Endothelial cell of umbilical vein (primary cell): ENCODE measurements at regions not wholly inside any gene's neighbourhood (a gene's known extent, or its start where the extent isn't known, plus 50 kb on each side); places are given as distances from the start of the nearest gene placed in this dataset.

Experiments
- BruUV-seq: library from RNA; stranded (reverse); fragments of 400-500 nt; replicated peaks from 2 replicates; lab custom pipeline; 2021; lab: Mats Ljungman, UMichigan
- CTCF ChIA-PET: fragments of 300-600, 350-600 bp; sonication (Branson Sonifier 250); formaldehyde crosslinking; loops from one replicate; lab custom pipeline; 2021; ENCODE audit warnings: antibody characterized with exemption, inconsistent platforms; lab: Charles Lee
- POLR2A ChIA-PET: fragments of 300-600, 350-600 bp; sonication (Branson Sonifier 250); formaldehyde crosslinking; loops from one replicate; lab custom pipeline; 2021; ENCODE audit warnings: antibody characterized with exemption, inconsistent platforms; lab: Charles Lee
- DNase-seq: peaks from one replicate; pipeline ENCODE4 v3.0.0-alpha.2; 2011; ENCODE audit warnings: low read depth, low spot score
- FAIRE-seq: peaks from 2 replicates; lab custom pipeline; 2011; peaks lifted over from hg19 to GRCh38; lab: Jason Lieb, UNC
- H2AFZ ChIP-seq: 2 replicates; pipeline ENCODE4 v1.6.0; 2012; ENCODE audit warnings: low read depth, low read length, control low read depth, inconsistent platforms
- H3K27ac ChIP-seq: 2 replicates; pipeline ENCODE4 v1.5.1; 2011; ENCODE audit warnings: low read depth, mild to moderate bottlenecking, control low read depth, low read length, moderate library complexity; ENCODE audit not compliant: insufficient read depth
- H3K27me3 ChIP-seq, 2 experiments: 2 replicates each; pipeline versions ENCODE4 v1.6.0 to v1.6.1; 2011; ENCODE audit warnings: low read length in 2 of 2, mixed read lengths in 1 of 2; ENCODE audit not compliant: control insufficient read depth in 2 of 2, insufficient read depth in 2 of 2
- H3K36me3 ChIP-seq, 2 experiments: 2 replicates in 1 of 2; 3 replicates in 1 of 2; pipeline ENCODE4 v1.5.1; 2011; ENCODE audit warnings: low read length in 2 of 2, mild to moderate bottlenecking in 1 of 2, moderate library complexity in 1 of 2; ENCODE audit not compliant: control insufficient read depth in 2 of 2, insufficient read depth in 2 of 2; ENCODE audit errors: extremely low read depth in 1 of 2
- H3K4me1 ChIP-seq: 3 replicates; pipeline ENCODE4 v1.5.1; 2011; ENCODE audit warnings: mild to moderate bottlenecking, low read length; ENCODE audit not compliant: control insufficient read depth, insufficient read depth; ENCODE audit errors: extremely low read depth
- H3K4me2 ChIP-seq: 2 replicates; pipeline ENCODE4 v1.6.1; 2011; ENCODE audit warnings: low read length, control low read depth, mixed read lengths; ENCODE audit not compliant: insufficient read depth
- H3K4me3 ChIP-seq, 3 experiments: fragments of 200-600 bp in 1 of 3; sonication (generic), shearing (Covaris generic) in 1 of 3; replicated peaks in 1 of 3; 2 replicates each; pipeline ENCODE4 v1.5.1; 2011 to 2016; ENCODE audit warnings: control low read depth in 3 of 3, low read length in 3 of 3, mild to moderate bottlenecking in 2 of 3, inconsistent platforms in 1 of 3, low read depth in 1 of 3, moderate library complexity in 1 of 3; ENCODE audit not compliant: insufficient read depth in 1 of 3
- H3K79me2 ChIP-seq: 2 replicates; pipeline ENCODE4 v1.6.0; 2012; ENCODE audit warnings: low read length, inconsistent platforms; ENCODE audit not compliant: control insufficient read depth, insufficient read depth
- H3K9ac ChIP-seq: replicated peaks from 2 replicates; pipeline ENCODE3; 2011; ENCODE audit warnings: low read length, control low read depth; ENCODE audit not compliant: insufficient read depth; ENCODE audit errors: extremely low read depth
- H3K9me1 ChIP-seq: replicated peaks from 3 replicates; pipeline ENCODE4 v1.6.0; 2011; ENCODE audit warnings: mild to moderate bottlenecking, low read length; ENCODE audit not compliant: control insufficient read depth, insufficient read depth; ENCODE audit errors: extremely low read depth
- H3K9me3 ChIP-seq: replicated peaks from 2 replicates; pipeline ENCODE4 v1.5.1; 2012; ENCODE audit warnings: low read length, inconsistent platforms; ENCODE audit not compliant: control insufficient read depth, insufficient read depth
- H4K20me1 ChIP-seq: replicated peaks from 2 replicates; pipeline ENCODE3; 2011; ENCODE audit warnings: mild to moderate bottlenecking, low read length; ENCODE audit not compliant: control insufficient read depth, insufficient read depth; ENCODE audit errors: extremely low read depth
- CTCF ChIP-seq, 2 donors: IDR thresholded peaks; 1 replicate in 1 of 2; 2 replicates in 1 of 2; pipeline ENCODE4 v1.5.1; 2011; ENCODE audit warnings: low read length in 2 of 2, mild to moderate bottlenecking in 2 of 2, moderate library complexity in 2 of 2, control low read depth in 1 of 2, inconsistent platforms in 1 of 2, low read depth in 1 of 2; ENCODE audit not compliant: insufficient read depth in 1 of 2; ENCODE audit errors: extremely low read depth in 1 of 2
- EZH2 ChIP-seq: IDR thresholded peaks from 2 replicates; pipeline ENCODE4 v1.6.1; 2012; ENCODE audit warnings: borderline replicate concordance, low read depth, mild to moderate bottlenecking, moderate library complexity, low read length, inconsistent platforms; ENCODE audit not compliant: severe bottlenecking
- FOS ChIP-seq: IDR thresholded peaks from 2 replicates; pipeline ENCODE4 v1.6.1; 2011; ENCODE audit warnings: mild to moderate bottlenecking, low read length, moderate library complexity, borderline replicate concordance; ENCODE audit not compliant: insufficient read depth
- GATA2 ChIP-seq: IDR thresholded peaks from 2 replicates; pipeline ENCODE4 v1.7.0; 2011; ENCODE audit warnings: low read depth, mild to moderate bottlenecking, moderate library complexity, mixed read lengths, low read length; ENCODE audit not compliant: insufficient read length, insufficient read depth
- JUN ChIP-seq: IDR thresholded peaks from 2 replicates; pipeline ENCODE4 v1.6.1; 2011; ENCODE audit warnings: borderline replicate concordance, low read depth; ENCODE audit not compliant: insufficient read length, insufficient read depth
- MYC ChIP-seq: IDR thresholded peaks from one replicate; pipeline ENCODE4 v1.6.1; 2011; ENCODE audit warnings: mild to moderate bottlenecking, low read depth, low read length
- POLR2A ChIP-seq: IDR thresholded peaks from 2 replicates; pipeline ENCODE4 v1.6.1; 2012; ENCODE audit warnings: low read depth, mild to moderate bottlenecking, control low read depth, low read length
- POLR2AphosphoS5 ChIP-seq: IDR thresholded peaks from 2 replicates; pipeline ENCODE4 v1.6.1; 2012; ENCODE audit warnings: low read depth, mild to moderate bottlenecking, control low read depth, low read length, moderate library complexity; ENCODE audit not compliant: insufficient read depth
- dilution Hi-C: fragments of 300-500 bp; cut with MboI; formaldehyde crosslinking; loops from one replicate; pipeline ENCODE4 v1.15.0; 2019; ENCODE audit warnings: low sequenced_read_pairs; ENCODE audit not compliant: extremely low pct_ligation_motif_present
- intact Hi-C: fragments of 100-400 bp; cut with micrococcal nuclease; formaldehyde crosslinking; loops from one replicate; pipeline ENCODE4 v1.10.0; 2022
- TF ChIP-seq, protein P1 (sequence below): IDR thresholded peaks from 2 replicates; pipeline ENCODE4 v1.6.1; 2011; ENCODE audit not compliant: insufficient read depth, insufficient read length

- Histone ChIP-seq H3K9ac (no peak overlapping the region), H3K9me3 (no peaks in the 10 kb centered on the region), H3K4me3 (no peak overlapping the region), H3K27me3 (no peaks in the 10 kb centered on the region), H3K4me1 (no peaks in the 10 kb centered on the region), H3K4me2 (no peak overlapping the region), H3K79me2 (no peaks in the 10 kb centered on the region), H3K9me1 (peaks cover 3% of the 10 kb centered on the region), H3K36me3 (no peaks in the 10 kb centered on the region), H4K20me1 (no peaks in the 10 kb centered on the region), H3K27ac (no peak overlapping the region), H2AFZ (no peak overlapping the region)
- BruUV-seq: no TSS peak
- DNase-seq: no peak
- intact Hi-C loops: no loop called here
- CTCF ChIA-PET: no interaction called here
- POLR2A ChIA-PET: no interaction called here
- TF ChIP-seq FOS (peak; percentile 22), GATA2 (no peak)
- dilution Hi-C loops: no loop called here
- FAIRE-seq: no peak
Measured at GRCh38 chr13:68727165-68727564, 1380.5 kb upstream of the ATXN8OS start.

DNA sequence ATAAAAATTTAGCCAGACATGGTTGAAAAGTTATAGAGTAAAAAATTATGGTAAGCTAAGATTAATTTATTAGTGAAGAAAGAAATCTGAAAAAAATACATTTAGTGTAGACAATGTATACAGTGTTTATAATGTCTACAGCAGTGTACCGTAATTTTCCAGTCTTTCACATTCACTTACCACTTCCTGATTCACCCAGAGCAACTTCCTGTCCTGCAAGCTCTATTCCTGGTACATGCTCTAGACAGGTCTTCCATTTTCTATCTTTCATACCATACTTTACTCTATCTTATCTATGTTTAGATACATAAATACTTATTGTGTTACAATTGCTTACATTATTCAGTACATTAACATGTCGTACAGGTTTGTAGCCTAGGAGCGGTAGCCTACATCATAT lies 1387.8 kb upstream of the ATXN8OS start:
- no peaks in the 10 kb centered on the region for H3K4me1 ChIP-seq
- H3K9ac ChIP-seq: no peak overlapping the region
- no peak for TF ChIP-seq POLR2A
- no peak for TF ChIP-seq CTCF (IDR thresholded peaks at IDR 0.05; ENCODE audit: extremely low read depth in 1 of 2, insufficient read depth in 1 of 2, low read depth in 1 of 2, low read length in 2 of 2)
- TF ChIP-seq EZH2: no peak
- no peak for TF ChIP-seq GATA2
- no peak for TF ChIP-seq FOS
- TF ChIP-seq, protein P1, sequence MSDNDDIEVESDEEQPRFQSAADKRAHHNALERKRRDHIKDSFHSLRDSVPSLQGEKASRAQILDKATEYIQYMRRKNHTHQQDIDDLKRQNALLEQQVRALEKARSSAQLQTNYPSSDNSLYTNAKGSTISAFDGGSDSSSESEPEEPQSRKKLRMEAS: no peak
- no peak for TF ChIP-seq POLR2AphosphoS5
- no peak for TF ChIP-seq JUN
- TF ChIP-seq MYC: no peak
- H3K79me2 ChIP-seq: no peaks in the 10 kb centered on the region
- no peak overlapping the region for H3K4me3 ChIP-seq
- H3K4me2 ChIP-seq: no peak overlapping the region
- DNase-seq: no peak
- H3K9me1 ChIP-seq: no peaks in the 10 kb centered on the region
- no peaks in the 10 kb centered on the region for H4K20me1 ChIP-seq
- dilution Hi-C loops: no loop called here
- no peak overlapping the region for H3K27ac ChIP-seq
- H3K27me3 ChIP-seq: no peaks in the 10 kb centered on the region
- no peak overlapping the region for H2AFZ ChIP-seq
- no peaks in the 10 kb centered on the region for H3K36me3 ChIP-seq
- no peaks in the 10 kb centered on the region for H3K9me3 ChIP-seq
- ChIA-PET CTCF (no interaction called here), POLR2A (no interaction called here)
- BruUV-seq: no TSS peak
- no peak for FAIRE-seq
- intact Hi-C loops: no loop called here
